Heart left ventricle (tissue), 16 donors: ENCODE measurements at regions not wholly inside any gene's neighbourhood (a gene's known extent, or its start where the extent isn't known, plus 50 kb on each side); places are given as distances from the start of the nearest gene placed in this dataset.

ENCODE experiments used
- ATAC-seq, 4 donors: fragments of 200-7000 bp; cut with Tn5 transposase; one replicate each; pipeline ENCODE4 v1.9.1; 2020 to 2022; ENCODE audit warnings: moderate library complexity in 4 of 4, mild to moderate bottlenecking in 3 of 4, moderate number of reproducible peaks in 1 of 4
- DNase-seq, 5 donors: peaks; one replicate each; pipeline ENCODE4 v3.0.0-alpha.2; 2020
- H3K27ac ChIP-seq, 12 donors: fragments of 200-600 bp; sonication (generic) in 4 of 12; one replicate each; pipeline versions ENCODE4 v1.5.0 to v1.8.0; 2016 to 2022; ENCODE audit warnings: mild to moderate bottlenecking in 2 of 12
- H3K27me3 ChIP-seq, 9 donors: fragments of 200-600 bp; sonication (generic) in 2 of 9; one replicate each; pipeline versions ENCODE4 v1.5.1 to v1.8.0; 2016 to 2022; ENCODE audit warnings: mild to moderate bottlenecking in 3 of 9
- H3K36me3 ChIP-seq, 9 donors: fragments of 200-600 bp; sonication (generic) in 2 of 9; one replicate each; pipeline versions ENCODE4 v1.5.0 to v1.8.0; 2018 to 2022; ENCODE audit warnings: mild to moderate bottlenecking in 2 of 9
- H3K4me1 ChIP-seq, 12 donors: fragments of 200-600 bp; sonication (generic) in 4 of 12; one replicate each; pipeline versions ENCODE4 v1.5.0 to v1.8.0; 2016 to 2022; ENCODE audit warnings: mild to moderate bottlenecking in 3 of 12
- H3K4me3 ChIP-seq, 12 donors: fragments of 200-600 bp; sonication (generic) in 4 of 12; one replicate each; pipeline versions ENCODE4 v1.5.0 to v1.8.0; 2017 to 2022; ENCODE audit warnings: mild to moderate bottlenecking in 9 of 12, moderate library complexity in 4 of 12
- H3K9me3 ChIP-seq, 12 donors: fragments of 200-600 bp; sonication (generic) in 4 of 12; one replicate each; pipeline versions ENCODE4 v1.5.0 to v1.8.0; 2016 to 2022; ENCODE audit warnings: mild to moderate bottlenecking in 1 of 12
- POLR2A ChIP-seq, 2 donors: fragments of 450-650 bp; IDR thresholded peaks; one replicate each; pipeline ENCODE4 v1.6.1; 2017; ENCODE audit warnings: antibody characterized with exemption in 2 of 2, mild to moderate bottlenecking in 2 of 2, moderate library complexity in 2 of 2
- WGBS, 4 donors: extraction: QIAGEN DNeasy Blood & Tissue Kit in 2 of 4; methylation state at CpG; one replicate each; pipeline versions ENCODE4 v1.1.5 to v1.1.7; 2013 to 2018; 5-methylcytosine and 5-hydroxymethylcytosine counted together
- intact Hi-C, 10 donors: fragments of 100-400 bp; cut with DNase I; formaldehyde crosslinking; loops; one replicate each; pipeline versions ENCODE4 v1.11.1 to v1.14.2; 2022
- TF ChIP-seq, protein P1 (sequence below), 12 donors: fragments of 200-600 bp; sonication (generic) in 4 of 12; IDR thresholded peaks; one replicate each; pipeline versions ENCODE4 v1.5.0 to v1.8.0; 2018 to 2022; ENCODE audit warnings: antibody characterized with exemption in 12 of 12, mild to moderate bottlenecking in 5 of 12
- donor health status: ischemic (EF 13 %, LVEDD 7.1; RV severe dilation, severe dysfunction).
- donor health status: healthy with polysubstance abuse.
- donor health status: DM: no; HTN: yes; CAD: no.
- donor health status: DM: no; HTN: no; CAD: no.
- donor health status: ischemic (EF 25% LVEDD 6.9; RV normal size, moderate dysfunction).
- donor health status: ischemic (EF 25% LVEDD 5.7; RV mildly dilated, moderate dysfunction).
- donor health status: healthy.
- donor health status: DM: yes; HTN: yes; CAD: no.
- donor health status: ischemic (EF 35%, LVEDD 5.7; RV mildly dilated, moderate dysfunction).
- donor health status: nonischemic (EF 11% LVEDD 7.7; RV severe dilation, severe dysfunction).
- donor health status: DM: yes; HTN: yes; CAD: no.
- donor health status: PGD.
- donor health status: ischemic (EF 29% LVEDD 5.4; RV normal size, mild dysfunction).
- donor health status: nonischemic (EF 23%, LVEDD 6.1; RV moderate dilation, normal function).

GRCh38 chrX:5390376-5390775, 838.3 kb downstream of the NLGN4X start:
- peaks cover 0 to 11% (median 0%) of the 10 kb centered on the region in 12 donors for H3K9me3 ChIP-seq
- no peak for DNase-seq
- no peaks in the 10 kb centered on the region for H3K4me1 ChIP-seq
- intact Hi-C loops = no loop called here
- WGBS, 4 donors = 78 to 83% (median 81%) methylated on average over 11 to 14 of the region's 14 CpGs
- no peaks in the 10 kb centered on the region for H3K36me3 ChIP-seq
- ATAC-seq = no peak
- no peak overlapping the region for H3K4me3 ChIP-seq
- no peak overlapping the region for H3K27ac ChIP-seq
- H3K27me3 ChIP-seq = no peaks in the 10 kb centered on the region
- TF ChIP-seq, protein P1, sequence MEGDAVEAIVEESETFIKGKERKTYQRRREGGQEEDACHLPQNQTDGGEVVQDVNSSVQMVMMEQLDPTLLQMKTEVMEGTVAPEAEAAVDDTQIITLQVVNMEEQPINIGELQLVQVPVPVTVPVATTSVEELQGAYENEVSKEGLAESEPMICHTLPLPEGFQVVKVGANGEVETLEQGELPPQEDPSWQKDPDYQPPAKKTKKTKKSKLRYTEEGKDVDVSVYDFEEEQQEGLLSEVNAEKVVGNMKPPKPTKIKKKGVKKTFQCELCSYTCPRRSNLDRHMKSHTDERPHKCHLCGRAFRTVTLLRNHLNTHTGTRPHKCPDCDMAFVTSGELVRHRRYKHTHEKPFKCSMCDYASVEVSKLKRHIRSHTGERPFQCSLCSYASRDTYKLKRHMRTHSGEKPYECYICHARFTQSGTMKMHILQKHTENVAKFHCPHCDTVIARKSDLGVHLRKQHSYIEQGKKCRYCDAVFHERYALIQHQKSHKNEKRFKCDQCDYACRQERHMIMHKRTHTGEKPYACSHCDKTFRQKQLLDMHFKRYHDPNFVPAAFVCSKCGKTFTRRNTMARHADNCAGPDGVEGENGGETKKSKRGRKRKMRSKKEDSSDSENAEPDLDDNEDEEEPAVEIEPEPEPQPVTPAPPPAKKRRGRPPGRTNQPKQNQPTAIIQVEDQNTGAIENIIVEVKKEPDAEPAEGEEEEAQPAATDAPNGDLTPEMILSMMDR (IDR thresholded peaks at IDR 0.05) = no peak
- no peak for TF ChIP-seq POLR2A (IDR thresholded peaks at IDR 0.05)

- no peaks in the 10 kb centered on the region for H3K36me3 ChIP-seq
- DNase-seq (no peak), ATAC-seq (no peak)
- intact Hi-C loops = no loop called here
- TF ChIP-seq, protein P1 (IDR thresholded peaks at IDR 0.05) = no peak
- TF ChIP-seq POLR2A (IDR thresholded peaks at IDR 0.05) = no peak
- H3K9me3 ChIP-seq = peaks cover 0 to 11% (median 0%) of the 10 kb centered on the region in 12 donors
- H3K4me3 ChIP-seq = no peak overlapping the region
- H3K4me1 ChIP-seq = no peaks in the 10 kb centered on the region
- H3K27ac ChIP-seq = no peak overlapping the region
- no peaks in the 10 kb centered on the region for H3K27me3 ChIP-seq
- WGBS, 4 donors = 85 to 92% (median 87%) methylated on average over 6 of the region's 6 CpGs
These were observed 840.6 kb downstream of the NLGN4X start for GRCh38 chrX:5388087-5388486.

DNA sequence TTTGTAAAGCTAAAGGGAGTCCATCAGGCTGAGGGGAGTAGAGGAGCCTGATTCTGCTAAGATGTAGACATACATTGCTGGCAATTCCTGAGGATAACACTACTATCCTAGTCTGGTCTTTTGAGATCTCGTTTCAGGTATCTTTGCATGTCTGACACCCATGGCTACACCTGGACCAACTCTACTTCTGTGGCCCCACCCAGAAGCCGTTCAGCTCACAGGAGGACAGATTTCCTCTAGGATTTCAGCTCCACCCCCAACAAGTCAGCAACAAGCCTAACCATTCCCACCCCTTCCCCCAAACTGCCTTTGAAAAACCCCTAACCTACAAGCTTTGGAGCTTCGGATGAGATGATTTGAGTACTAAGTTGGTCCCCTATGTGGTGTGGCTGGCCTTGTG, 848.2 kb downstream of the NLGN4X start:
- TF ChIP-seq, protein P1 (IDR thresholded peaks at IDR 0.05) = no peak
- no peak for TF ChIP-seq POLR2A (IDR thresholded peaks at IDR 0.05)
- H3K4me3 ChIP-seq = no peak overlapping the region
- intact Hi-C loops = no loop called here
- no peak overlapping the region for H3K27ac ChIP-seq
- 49 to 64% (median 61%) methylated on average over 3 of the region's 3 CpGs for WGBS, 4 donors
- peaks cover 0 to 5% (median 0%) of the 10 kb centered on the region in 12 donors for H3K9me3 ChIP-seq
- no peaks in the 10 kb centered on the region for H3K4me1 ChIP-seq
- H3K36me3 ChIP-seq = no peaks in the 10 kb centered on the region
- DNase-seq (no peak), ATAC-seq (no peak)
- no peaks in the 10 kb centered on the region for H3K27me3 ChIP-seq

DNA sequence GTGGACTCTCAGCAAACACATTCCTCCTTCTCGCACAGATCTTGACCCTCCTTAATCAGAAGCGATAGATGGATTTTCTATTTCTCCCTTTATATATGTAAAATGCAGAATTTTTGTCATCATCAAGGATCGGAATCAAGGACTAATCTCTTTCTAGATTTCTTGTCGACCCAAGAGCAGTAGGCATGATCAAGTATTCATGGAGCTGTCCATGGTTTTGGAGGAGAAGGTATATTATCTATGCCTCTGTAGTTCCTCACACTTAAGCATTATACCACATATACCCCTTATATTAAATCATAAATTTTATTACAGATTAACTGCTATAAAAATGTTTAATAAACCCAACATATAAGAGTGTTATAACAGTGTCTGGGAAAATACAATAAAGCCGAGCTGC, 886.8 kb downstream of the NLGN4X start:
- ATAC-seq (no peak), DNase-seq (no peak)
- 86 to 88% (median 87%) methylated on average over 5 of the region's 5 CpGs for WGBS, 4 donors

More for the DNA sequence above, 886.8 kb downstream of the NLGN4X start:
- Histone ChIP-seq H3K36me3 (no peaks in the 10 kb centered on the region), H3K27ac (no peak overlapping the region), H3K9me3 (no peaks in the 10 kb centered on the region), H3K4me1 (no peaks in the 10 kb centered on the region), H3K4me3 (no peak overlapping the region), H3K27me3 (no peaks in the 10 kb centered on the region)
- intact Hi-C loops = no loop called here
- TF ChIP-seq, protein P1 (IDR thresholded peaks at IDR 0.05) = no peak
- no peak for TF ChIP-seq POLR2A (IDR thresholded peaks at IDR 0.05)
